HEK293T (cell line): ENCODE measurements at regions not wholly inside any gene's neighbourhood (a gene's known extent, or its start where the extent isn't known, plus 50 kb on each side); places are given as distances from the start of the nearest gene placed in this dataset.

Experiments
- CTBP1 ChIP-seq: fragments of 450-650 bp; IDR thresholded peaks from 2 replicates; pipeline ENCODE4 v1.6.1; 2016; ENCODE audit warnings: borderline replicate concordance
- FOXM1 ChIP-seq: fragments of 450-650 bp; IDR thresholded peaks from 2 replicates; pipeline ENCODE4 v1.6.1; 2017; ENCODE audit warnings: mild to moderate bottlenecking, borderline replicate concordance
- HDGF ChIP-seq: fragments of 450-650 bp; IDR thresholded peaks from 2 replicates; pipeline ENCODE4 v1.6.1; 2017; ENCODE audit warnings: antibody characterized with exemption, borderline replicate concordance
- NFRKB ChIP-seq: fragments of 450-650 bp; IDR thresholded peaks from 2 replicates; pipeline ENCODE4 v1.6.1; 2016; ENCODE audit warnings: mild to moderate bottlenecking, moderate library complexity
- SP1 ChIP-seq: fragments of 450-650 bp; IDR thresholded peaks from 2 replicates; pipeline ENCODE4 v1.6.1; 2017
- TARDBP ChIP-seq: fragments of 450-650 bp; IDR thresholded peaks from 2 replicates; pipeline ENCODE4 v1.6.1; 2016
- TF ChIP-seq, protein P1 (sequence below): fragments of 450-650 bp; IDR thresholded peaks from 2 replicates; pipeline ENCODE4 v1.6.1; 2016

DNA sequence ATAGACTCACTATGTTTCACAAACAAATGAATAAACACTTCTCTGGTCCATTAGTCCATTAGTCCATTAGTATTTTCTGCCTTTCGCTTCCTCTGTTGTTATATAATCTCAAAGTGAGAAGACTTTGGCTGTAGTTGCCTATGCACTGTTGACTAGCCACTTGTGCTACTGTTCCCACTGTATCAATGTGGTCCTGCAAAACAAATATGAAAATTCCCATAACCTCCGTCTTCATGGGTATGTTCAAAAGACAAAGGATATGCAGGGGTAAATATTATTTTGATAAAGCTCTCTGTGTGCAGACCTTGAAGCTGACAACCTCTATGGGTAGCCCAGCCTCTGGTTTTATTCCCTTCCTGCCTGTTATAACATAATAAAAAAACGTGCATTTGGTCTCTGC lies 77.8 kb downstream of the DIO2 start:
- no peak for TF ChIP-seq FOXM1
- no peak for TF ChIP-seq TARDBP
- TF ChIP-seq, protein P1, sequence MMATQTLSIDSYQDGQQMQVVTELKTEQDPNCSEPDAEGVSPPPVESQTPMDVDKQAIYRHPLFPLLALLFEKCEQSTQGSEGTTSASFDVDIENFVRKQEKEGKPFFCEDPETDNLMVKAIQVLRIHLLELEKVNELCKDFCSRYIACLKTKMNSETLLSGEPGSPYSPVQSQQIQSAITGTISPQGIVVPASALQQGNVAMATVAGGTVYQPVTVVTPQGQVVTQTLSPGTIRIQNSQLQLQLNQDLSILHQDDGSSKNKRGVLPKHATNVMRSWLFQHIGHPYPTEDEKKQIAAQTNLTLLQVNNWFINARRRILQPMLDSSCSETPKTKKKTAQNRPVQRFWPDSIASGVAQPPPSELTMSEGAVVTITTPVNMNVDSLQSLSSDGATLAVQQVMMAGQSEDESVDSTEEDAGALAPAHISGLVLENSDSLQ = no peak
- TF ChIP-seq NFRKB = no peak
- no peak for TF ChIP-seq HDGF
- no peak for TF ChIP-seq SP1
- TF ChIP-seq CTBP1 = no peak
